GM12878 (cell line): ENCODE measurements at regions not wholly inside any gene's neighbourhood (a gene's known extent, or its start where the extent isn't known, plus 50 kb on each side); places are given as distances from the start of the nearest gene placed in this dataset.

Experiments
- ATF7 ChIP-seq: fragments of 450-650 bp; IDR thresholded peaks from 2 replicates; pipeline ENCODE4 v1.6.1; 2016; ENCODE audit warnings: low read depth, mild to moderate bottlenecking
- BCL11A ChIP-seq: IDR thresholded peaks from 2 replicates; pipeline ENCODE4 v1.6.1; 2011; ENCODE audit warnings: low read depth, low read length
- BHLHE40 ChIP-seq, 2 experiments: fragments of 450-650 bp in 1 of 2; IDR thresholded peaks; 2 replicates each; pipeline ENCODE4 v1.6.1; 2011 to 2017; ENCODE audit warnings: low read depth in 2 of 2, borderline replicate concordance in 1 of 2, improper control_type of control experiment in 1 of 2, low read length in 1 of 2, mild to moderate bottlenecking in 1 of 2
- CBFB ChIP-seq: IDR thresholded peaks from 2 replicates; pipeline ENCODE4 v1.6.1; 2016; ENCODE audit warnings: antibody characterized with exemption, low read depth
- CHD4 ChIP-seq: fragments of 200-600 bp; sonication (generic); IDR thresholded peaks from 2 replicates; pipeline ENCODE4 v1.6.1; 2016; ENCODE audit warnings: mild to moderate bottlenecking
- EGR1 ChIP-seq, 2 experiments: IDR thresholded peaks; 1 replicate in 1 of 2; 2 replicates in 1 of 2; pipeline ENCODE4 v1.6.1; 2011 to 2012; ENCODE audit warnings: low read depth in 2 of 2, low read length in 2 of 2, borderline replicate concordance in 1 of 2, mild to moderate bottlenecking in 1 of 2, moderate library complexity in 1 of 2
- FOS ChIP-seq: IDR thresholded peaks from 3 replicates; pipeline ENCODE4 v1.6.1; 2011; ENCODE audit warnings: borderline replicate concordance; ENCODE audit not compliant: insufficient read length; ENCODE audit errors: extremely low read depth
- FOXK2 ChIP-seq: fragments of 450-650 bp; IDR thresholded peaks from 2 replicates; pipeline ENCODE4 v1.6.1; 2017; ENCODE audit warnings: mild to moderate bottlenecking, moderate library complexity
- GABPA ChIP-seq: IDR thresholded peaks from 2 replicates; pipeline ENCODE4 v1.6.1; 2014; ENCODE audit warnings: antibody characterized with exemption, low read depth, mild to moderate bottlenecking, inconsistent platforms
- JUNB ChIP-seq: IDR thresholded peaks from 2 replicates; pipeline ENCODE4 v1.6.1; 2016; ENCODE audit warnings: antibody characterized with exemption, mild to moderate bottlenecking
- KLF5 ChIP-seq: fragments of 450-650 bp; IDR thresholded peaks from 2 replicates; pipeline ENCODE4 v1.6.1; 2014; ENCODE audit warnings: mild to moderate bottlenecking; ENCODE audit not compliant: partially characterized antibody
- MYB ChIP-seq: fragments of 150-350 bp; IDR thresholded peaks from 2 replicates; pipeline ENCODE4 v1.6.1; 2014; ENCODE audit warnings: mild to moderate bottlenecking, low read depth, low read length, borderline replicate concordance
- NBN ChIP-seq: fragments of 450-650 bp; IDR thresholded peaks from 2 replicates; pipeline ENCODE4 v1.6.1; 2016
- NFYA ChIP-seq: IDR thresholded peaks from 2 replicates; pipeline ENCODE4 v1.6.1; 2011; ENCODE audit warnings: low read depth, mild to moderate bottlenecking, low read length, improper control_type of control experiment, borderline replicate concordance
- RBBP5 ChIP-seq: fragments of 200-600 bp; sonication (generic); conservative IDR thresholded peaks from 2 replicates; pipeline ENCODE4 v1.6.1; 2016
- RUNX3 ChIP-seq: IDR thresholded peaks from 2 replicates; pipeline ENCODE4 v1.6.1; 2012; ENCODE audit warnings: low read length, inconsistent platforms
- SIN3A ChIP-seq: IDR thresholded peaks from 2 replicates; pipeline ENCODE4 v1.6.1; 2012; ENCODE audit warnings: low read depth, low read length, improper control_type of control experiment
- SMAD1 ChIP-seq: fragments of 450-650 bp; IDR thresholded peaks from 2 replicates; pipeline ENCODE4 v1.6.1; 2018; ENCODE audit warnings: mild to moderate bottlenecking, low read depth; ENCODE audit not compliant: partially characterized antibody
- SREBF1 ChIP-seq: IDR thresholded peaks from 2 replicates; pipeline ENCODE4 v1.6.1; 2012; ENCODE audit warnings: mild to moderate bottlenecking, low read length
- TBL1XR1 ChIP-seq: IDR thresholded peaks from 2 replicates; pipeline ENCODE4 v1.6.1; 2012; ENCODE audit warnings: low read depth, low read length, improper control_type of control experiment
- USF1 ChIP-seq: IDR thresholded peaks from 2 replicates; pipeline ENCODE4 v1.6.1; 2011; ENCODE audit warnings: borderline replicate concordance, low read depth, mild to moderate bottlenecking, moderate library complexity, mixed read lengths, low read length; ENCODE audit not compliant: insufficient read depth; ENCODE audit errors: extremely low read length
- ZNF207 ChIP-seq: fragments of 450-650 bp; IDR thresholded peaks from 2 replicates; pipeline ENCODE4 v1.6.1; 2014; ENCODE audit warnings: antibody characterized with exemption, mild to moderate bottlenecking, borderline replicate concordance
- ZNF274 ChIP-seq: IDR thresholded peaks from one replicate; pipeline ENCODE4 v1.8.0; 2011; ENCODE audit not compliant: insufficient read length, insufficient read depth
- ZNF384 ChIP-seq: IDR thresholded peaks from 2 replicates; pipeline ENCODE4 v1.6.1; 2012; ENCODE audit warnings: low read depth, mild to moderate bottlenecking, low read length, improper control_type of control experiment, borderline replicate concordance
- TF ChIP-seq, protein P1 (sequence below): fragments of 450-650 bp; IDR thresholded peaks from 2 replicates; pipeline ENCODE4 v1.6.1; 2016; ENCODE audit warnings: mild to moderate bottlenecking, moderate library complexity, borderline replicate concordance
- TF ChIP-seq, protein P2 (sequence below): IDR thresholded peaks from 2 replicates; pipeline ENCODE4 v1.6.1; 2012; ENCODE audit warnings: low read depth, low read length, improper control_type of control experiment

GRCh38 chr1:94719926-94720793 lies 100.0 kb upstream of the SLC44A3 start (continued):
- TF ChIP-seq, protein P1, sequence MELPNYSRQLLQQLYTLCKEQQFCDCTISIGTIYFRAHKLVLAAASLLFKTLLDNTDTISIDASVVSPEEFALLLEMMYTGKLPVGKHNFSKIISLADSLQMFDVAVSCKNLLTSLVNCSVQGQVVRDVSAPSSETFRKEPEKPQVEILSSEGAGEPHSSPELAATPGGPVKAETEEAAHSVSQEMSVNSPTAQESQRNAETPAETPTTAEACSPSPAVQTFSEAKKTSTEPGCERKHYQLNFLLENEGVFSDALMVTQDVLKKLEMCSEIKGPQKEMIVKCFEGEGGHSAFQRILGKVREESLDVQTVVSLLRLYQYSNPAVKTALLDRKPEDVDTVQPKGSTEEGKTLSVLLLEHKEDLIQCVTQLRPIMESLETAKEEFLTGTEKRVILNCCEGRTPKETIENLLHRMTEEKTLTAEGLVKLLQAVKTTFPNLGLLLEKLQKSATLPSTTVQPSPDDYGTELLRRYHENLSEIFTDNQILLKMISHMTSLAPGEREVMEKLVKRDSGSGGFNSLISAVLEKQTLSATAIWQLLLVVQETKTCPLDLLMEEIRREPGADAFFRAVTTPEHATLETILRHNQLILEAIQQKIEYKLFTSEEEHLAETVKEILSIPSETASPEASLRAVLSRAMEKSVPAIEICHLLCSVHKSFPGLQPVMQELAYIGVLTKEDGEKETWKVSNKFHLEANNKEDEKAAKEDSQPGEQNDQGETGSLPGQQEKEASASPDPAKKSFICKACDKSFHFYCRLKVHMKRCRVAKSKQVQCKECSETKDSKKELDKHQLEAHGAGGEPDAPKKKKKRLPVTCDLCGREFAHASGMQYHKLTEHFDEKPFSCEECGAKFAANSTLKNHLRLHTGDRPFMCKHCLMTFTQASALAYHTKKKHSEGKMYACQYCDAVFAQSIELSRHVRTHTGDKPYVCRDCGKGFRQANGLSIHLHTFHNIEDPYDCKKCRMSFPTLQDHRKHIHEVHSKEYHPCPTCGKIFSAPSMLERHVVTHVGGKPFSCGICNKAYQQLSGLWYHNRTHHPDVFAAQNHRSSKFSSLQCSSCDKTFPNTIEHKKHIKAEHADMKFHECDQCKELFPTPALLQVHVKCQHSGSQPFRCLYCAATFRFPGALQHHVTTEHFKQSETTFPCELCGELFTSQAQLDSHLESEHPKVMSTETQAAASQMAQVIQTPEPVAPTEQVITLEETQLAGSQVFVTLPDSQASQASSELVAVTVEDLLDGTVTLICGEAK = no peak
- TF ChIP-seq NFYA = no peak
- no peak for TF ChIP-seq FOS
- TF ChIP-seq KLF5 = no peak
- no peak for TF ChIP-seq CHD4
- TF ChIP-seq ZNF207 = no peak
- no peak for TF ChIP-seq MYB
- TF ChIP-seq ATF7 = peak; percentile 35; the same call in 1 of the 2 replicates
- no peak for TF ChIP-seq TBL1XR1
- 0 out of 2 replicates have a peak, but pooled peaks have one; percentile 5 for TF ChIP-seq BCL11A
- no peak for TF ChIP-seq FOXK2
- no peak for TF ChIP-seq ZNF274
- peak; percentile 14 to 69; a peak in 1 of 4 replicates for TF ChIP-seq BHLHE40 (IDR thresholded peaks at IDR 0.05; ENCODE audit: borderline replicate concordance in 1 of 2, low read depth in 2 of 2, low read length in 1 of 2)
- TF ChIP-seq SMAD1 = no peak
- TF ChIP-seq, protein P2, sequence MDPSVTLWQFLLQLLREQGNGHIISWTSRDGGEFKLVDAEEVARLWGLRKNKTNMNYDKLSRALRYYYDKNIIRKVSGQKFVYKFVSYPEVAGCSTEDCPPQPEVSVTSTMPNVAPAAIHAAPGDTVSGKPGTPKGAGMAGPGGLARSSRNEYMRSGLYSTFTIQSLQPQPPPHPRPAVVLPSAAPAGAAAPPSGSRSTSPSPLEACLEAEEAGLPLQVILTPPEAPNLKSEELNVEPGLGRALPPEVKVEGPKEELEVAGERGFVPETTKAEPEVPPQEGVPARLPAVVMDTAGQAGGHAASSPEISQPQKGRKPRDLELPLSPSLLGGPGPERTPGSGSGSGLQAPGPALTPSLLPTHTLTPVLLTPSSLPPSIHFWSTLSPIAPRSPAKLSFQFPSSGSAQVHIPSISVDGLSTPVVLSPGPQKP = no peak
- TF ChIP-seq EGR1 (IDR thresholded peaks at IDR 0.05; ENCODE audit: borderline replicate concordance in 1 of 2, low read depth in 2 of 2, low read length in 2 of 2) = 0 out of 3 replicates have a peak, but pooled peaks of 1 of the 2 experiments have one; percentile 30
- TF ChIP-seq ZNF384 = no peak
- no peak for TF ChIP-seq RBBP5
- no peak for TF ChIP-seq SIN3A
- peak; percentile 37; the same call in 1 of the 2 replicates for TF ChIP-seq NBN
- TF ChIP-seq RUNX3 = peak; percentile 87
- TF ChIP-seq GABPA = no peak
- TF ChIP-seq CBFB = no peak
- no peak for TF ChIP-seq SREBF1
- TF ChIP-seq USF1 = no peak
- TF ChIP-seq JUNB = peak; percentile 29; the same call in 1 of the 2 replicates
